Lung (tissue), 11 donors: ENCODE measurements at regions not wholly inside any gene's neighbourhood (a gene's known extent, or its start where the extent isn't known, plus 50 kb on each side); places are given as distances from the start of the nearest gene placed in this dataset.

Experiments
- ATAC-seq: fragments of 200-7000 bp; cut with Tn5 transposase; one replicate; pipeline ENCODE4 v1.9.1; 2020; ENCODE audit warnings: moderate number of reproducible peaks; ENCODE audit not compliant: insufficient read depth, low FRiP score
- DNase-seq, 3 donors: peaks; one replicate each; pipeline ENCODE4 v3.0.0-alpha.2; 2013 to 2017
- H3K27ac ChIP-seq, 2 donors: one replicate each; pipeline ENCODE4 v1.5.1; 2013; ENCODE audit warnings: mild to moderate bottlenecking in 2 of 2, moderate library complexity in 2 of 2, control low read depth in 1 of 2, inconsistent platforms in 1 of 2, low read depth in 1 of 2, low read length in 1 of 2
- H3K27me3 ChIP-seq, 3 donors: one replicate each; pipeline ENCODE4 v1.5.1; 2013; ENCODE audit warnings: low read length in 2 of 3; ENCODE audit not compliant: control insufficient read depth in 3 of 3, insufficient read depth in 3 of 3
- H3K36me3 ChIP-seq, 4 donors: one replicate each; pipeline ENCODE4 v1.5.1; 2013; ENCODE audit warnings: low read length in 4 of 4, mild to moderate bottlenecking in 1 of 4, moderate library complexity in 1 of 4; ENCODE audit not compliant: control insufficient read depth in 4 of 4, insufficient read depth in 4 of 4
- H3K4me1 ChIP-seq, 5 donors: one replicate each; pipeline ENCODE4 v1.5.1; 2013; ENCODE audit warnings: low read length in 5 of 5, mild to moderate bottlenecking in 2 of 5, moderate library complexity in 1 of 5; ENCODE audit not compliant: control insufficient read depth in 5 of 5, insufficient read depth in 5 of 5
- H3K4me3 ChIP-seq: one replicate; pipeline ENCODE4 v1.5.1; 2013; ENCODE audit warnings: mild to moderate bottlenecking, control low read depth, moderate library complexity
- H3K9ac ChIP-seq, 2 donors: one replicate each; pipeline ENCODE4 v1.5.1; 2013; ENCODE audit warnings: low read length in 2 of 2, control low read depth in 1 of 2; ENCODE audit not compliant: insufficient read depth in 1 of 2
- H3K9me3 ChIP-seq, 4 donors: one replicate each; pipeline ENCODE4 v1.5.1; 2013; ENCODE audit warnings: low read length in 3 of 4, mild to moderate bottlenecking in 1 of 4, moderate library complexity in 1 of 4; ENCODE audit not compliant: control insufficient read depth in 4 of 4, insufficient read depth in 3 of 4
- WGBS, 2 donors: extraction: QIAGEN DNeasy Blood & Tissue Kit; methylation state at CpG; one replicate each; pipeline ENCODE4 v1.1.7; 2013; 5-methylcytosine and 5-hydroxymethylcytosine counted together
- TF ChIP-seq, protein P1 (sequence below): IDR thresholded peaks from 2 replicates; pipeline ENCODE4 v1.5.1; 2012; ENCODE audit warnings: mild to moderate bottlenecking; ENCODE audit errors: control extremely low read depth, extremely low read depth
- donor health status: control.
- donor health status: control.
- donor health status: Bipolar disorder and iron deficiency.
- donor health status: healthy.
- donor health status: DM: yes; HTN: yes; CAD: no.

DNA sequence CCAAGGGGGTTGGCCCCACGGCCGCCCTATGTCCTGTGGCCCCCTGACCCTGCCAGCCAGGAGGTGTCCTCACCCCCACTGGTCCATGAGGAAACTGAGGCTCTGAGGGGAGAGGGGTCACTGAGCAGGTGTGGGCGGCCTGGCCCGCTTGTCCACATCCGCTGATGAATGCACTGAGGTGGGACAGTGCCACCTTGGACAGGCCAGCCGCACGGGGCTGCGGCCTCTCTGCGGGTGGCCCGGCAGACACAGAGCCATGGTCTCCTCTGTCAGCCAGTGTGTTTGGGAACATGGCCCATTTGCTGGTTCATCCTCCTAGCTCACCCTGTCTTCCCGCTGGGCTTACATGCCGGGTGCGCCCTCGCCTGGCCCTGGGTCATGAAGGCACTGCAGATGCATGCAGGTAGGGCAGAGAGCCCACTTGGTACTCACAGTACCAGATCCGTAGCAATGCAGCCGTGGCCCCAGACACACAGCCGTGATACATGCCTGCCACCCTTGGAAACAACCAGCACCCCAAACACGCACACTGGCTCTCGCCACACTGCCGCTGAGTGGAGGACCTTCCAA is 93.9 kb downstream of the ENGASE start:
- no peak for DNase-seq

DNA sequence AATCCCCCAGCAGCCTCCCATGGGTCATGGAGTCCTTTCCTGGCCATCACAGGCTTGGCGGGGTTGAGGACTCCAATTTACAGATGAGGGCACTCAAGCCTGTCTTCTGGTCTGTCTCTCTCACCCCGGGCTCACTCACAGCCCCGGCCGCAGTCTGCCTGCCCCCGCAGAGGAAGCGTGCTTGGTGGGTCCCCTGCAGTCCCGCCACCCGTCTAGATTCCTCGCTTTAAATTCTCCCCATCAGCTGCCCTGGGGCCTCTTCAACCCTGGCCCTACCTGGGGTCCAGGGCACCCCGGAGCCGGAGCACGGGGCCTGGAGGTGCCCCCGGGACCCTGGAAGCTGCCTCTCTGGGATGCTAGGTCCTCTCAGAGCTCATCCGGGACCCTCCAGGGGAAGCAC is 92.9 kb downstream of the ENGASE start:
- TF ChIP-seq, protein P1, sequence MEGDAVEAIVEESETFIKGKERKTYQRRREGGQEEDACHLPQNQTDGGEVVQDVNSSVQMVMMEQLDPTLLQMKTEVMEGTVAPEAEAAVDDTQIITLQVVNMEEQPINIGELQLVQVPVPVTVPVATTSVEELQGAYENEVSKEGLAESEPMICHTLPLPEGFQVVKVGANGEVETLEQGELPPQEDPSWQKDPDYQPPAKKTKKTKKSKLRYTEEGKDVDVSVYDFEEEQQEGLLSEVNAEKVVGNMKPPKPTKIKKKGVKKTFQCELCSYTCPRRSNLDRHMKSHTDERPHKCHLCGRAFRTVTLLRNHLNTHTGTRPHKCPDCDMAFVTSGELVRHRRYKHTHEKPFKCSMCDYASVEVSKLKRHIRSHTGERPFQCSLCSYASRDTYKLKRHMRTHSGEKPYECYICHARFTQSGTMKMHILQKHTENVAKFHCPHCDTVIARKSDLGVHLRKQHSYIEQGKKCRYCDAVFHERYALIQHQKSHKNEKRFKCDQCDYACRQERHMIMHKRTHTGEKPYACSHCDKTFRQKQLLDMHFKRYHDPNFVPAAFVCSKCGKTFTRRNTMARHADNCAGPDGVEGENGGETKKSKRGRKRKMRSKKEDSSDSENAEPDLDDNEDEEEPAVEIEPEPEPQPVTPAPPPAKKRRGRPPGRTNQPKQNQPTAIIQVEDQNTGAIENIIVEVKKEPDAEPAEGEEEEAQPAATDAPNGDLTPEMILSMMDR, result no peak
- H3K9me3 ChIP-seq, result no peaks in the 10 kb centered on the region
- H3K4me1 ChIP-seq, result peaks cover 0 to 7% (median 0%) of the 10 kb centered on the region in 5 donors
- no peak overlapping the region for H3K9ac ChIP-seq
- 81 to 93% methylated on average over 14 of the region's 14 CpGs for WGBS, 2 donors
- no peak overlapping the region for H3K27ac ChIP-seq
- no peak for ATAC-seq
- H3K27me3 ChIP-seq, result peaks cover 0 to 10% (median 0%) of the 10 kb centered on the region in 3 donors
- no peaks in the 10 kb centered on the region for H3K36me3 ChIP-seq
- H3K4me3 ChIP-seq, result no peak overlapping the region
- DNase-seq, result no peak

More for the DNA sequence above, 93.9 kb downstream of the ENGASE start:
- H3K36me3 ChIP-seq, result no peaks in the 10 kb centered on the region
- peaks cover 0 to 10% (median 0%) of the 10 kb centered on the region in 3 donors for H3K27me3 ChIP-seq
- TF ChIP-seq, protein P1, result no peak
- no peak overlapping the region for H3K9ac ChIP-seq
- H3K27ac ChIP-seq, result no peak overlapping the region
- no peak overlapping the region for H3K4me3 ChIP-seq
- ATAC-seq, result no peak
- WGBS, 2 donors, result 89 to 90% methylated on average over 20 of the region's 20 CpGs
- peaks cover 0 to 7% (median 0%) of the 10 kb centered on the region in 5 donors for H3K4me1 ChIP-seq
- no peaks in the 10 kb centered on the region for H3K9me3 ChIP-seq

DNA sequence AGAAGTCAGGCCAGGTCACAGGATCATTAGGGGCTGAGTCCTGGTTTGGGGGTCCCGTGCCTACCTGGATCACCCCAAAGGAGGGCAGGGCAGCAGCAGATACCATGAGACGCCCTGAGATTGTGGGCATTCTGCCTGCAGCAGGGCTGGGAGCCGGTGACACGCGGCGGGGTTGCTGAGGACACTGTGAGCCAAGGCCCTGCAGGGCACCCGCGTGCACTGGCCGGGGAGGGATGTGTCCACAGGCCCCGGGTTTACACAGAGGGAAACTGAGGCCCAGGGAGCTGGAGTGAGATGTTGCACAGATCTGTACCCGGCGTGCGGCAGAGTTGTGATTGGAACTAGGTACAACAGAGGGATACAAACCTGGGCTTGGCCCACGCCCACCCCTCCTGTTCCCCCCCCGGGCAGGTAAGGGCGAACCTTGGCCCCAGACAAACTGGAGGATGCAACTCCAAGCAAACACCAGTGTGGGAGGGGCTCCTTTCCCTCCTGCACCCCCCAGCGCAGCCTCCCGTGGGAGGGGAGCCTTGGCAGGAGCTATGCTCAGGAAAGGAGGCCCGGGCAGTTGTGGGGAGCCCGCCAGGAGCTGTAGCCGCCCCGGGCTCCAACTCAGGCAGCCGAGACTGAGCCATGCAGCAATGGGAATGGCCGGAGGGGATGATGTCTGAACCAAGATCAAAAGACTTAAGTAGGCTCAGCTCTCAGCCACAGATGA is 91.3 kb downstream of the ENGASE start:
- H3K27ac ChIP-seq, result no peak overlapping the region
- peaks cover 0 to 3% (median 0%) of the 10 kb centered on the region in 5 donors for H3K4me1 ChIP-seq
- H3K4me3 ChIP-seq, result no peak overlapping the region
- no peaks in the 10 kb centered on the region for H3K9me3 ChIP-seq
- 74 to 84% methylated on average over 24 of the region's 24 CpGs for WGBS, 2 donors
- peaks cover 0 to 10% (median 0%) of the 10 kb centered on the region in 3 donors for H3K27me3 ChIP-seq
- no peak overlapping the region for H3K9ac ChIP-seq
- H3K36me3 ChIP-seq, result no peaks in the 10 kb centered on the region
- DNase-seq, result no peak
- TF ChIP-seq, protein P1, result no peak
- ATAC-seq, result no peak
